ENCODE measurements at regions not wholly inside any gene's neighbourhood (a gene's known extent, or its start where the extent isn't known, plus 50 kb on each side); places are given as distances from the start of the nearest gene placed in this dataset.

- TF ChIP-seq POLR2A (IDR thresholded peaks at IDR 0.05) (no peak), CTCF (IDR thresholded peaks at IDR 0.05) (no peak)
- Histone ChIP-seq H3K27me3 (no peaks in the 10 kb centered on the region), H3K9me3 (no peaks in the 10 kb centered on the region), H3K27ac (no peak overlapping the region), H3K4me3 (replicated peaks in 1 of 3) (no peak overlapping the region), H3K4me1 (no peaks in the 10 kb centered on the region), H3K36me3 (no peaks in the 10 kb centered on the region)
- intact Hi-C loops (cut with DNase I) = no loop called here
- no peak for DNase-seq
- WGBS, 2 donors = 81 to 83% methylated on average over 2 of the region's 2 CpGs
Measured at GRCh38 chr1:188355082-188355481, 1526.3 kb downstream of the PLA2G4A start.

- no peak for TF ChIP-seq CTCF (IDR thresholded peaks at IDR 0.05)
- no peak for TF ChIP-seq POLR2A (IDR thresholded peaks at IDR 0.05)
- DNase-seq = no peak
- 77 to 96% methylated on average over 3 to 5 of the region's 5 CpGs for WGBS, 2 donors
- H3K27ac ChIP-seq = no peak overlapping the region
- H3K4me1 ChIP-seq = no peaks in the 10 kb centered on the region
- H3K27me3 ChIP-seq = no peaks in the 10 kb centered on the region
- intact Hi-C loops (cut with DNase I) = no loop called here
- H3K9me3 ChIP-seq = no peaks in the 10 kb centered on the region
- H3K36me3 ChIP-seq = no peaks in the 10 kb centered on the region
- no peak overlapping the region for H3K4me3 ChIP-seq (replicated peaks in 1 of 3)
Measured at GRCh38 chr1:188355847-188356246, 1527.1 kb downstream of the PLA2G4A start.

GRCh38 chr1:188359315-188359714 lies 1530.6 kb downstream of the PLA2G4A start:
- intact Hi-C loops (cut with DNase I) = no loop called here
- 76 to 88% methylated on average over 4 of the region's 4 CpGs for WGBS, 2 donors
- no peaks in the 10 kb centered on the region for H3K36me3 ChIP-seq

GRCh38 chr1:188363943-188364342 lies 1535.2 kb downstream of the PLA2G4A start:
- H3K36me3 ChIP-seq = no peaks in the 10 kb centered on the region
- H3K27me3 ChIP-seq = no peaks in the 10 kb centered on the region
- intact Hi-C loops (cut with DNase I) = no loop called here
- TF ChIP-seq CTCF (IDR thresholded peaks at IDR 0.05) = no peak
- no peak for TF ChIP-seq POLR2A (IDR thresholded peaks at IDR 0.05)
- H3K9me3 ChIP-seq = no peaks in the 10 kb centered on the region
- H3K4me1 ChIP-seq = no peaks in the 10 kb centered on the region
- H3K4me3 ChIP-seq (replicated peaks in 1 of 3) = no peak overlapping the region
- WGBS, 2 donors = 85 to 95% methylated on average over 4 of the region's 4 CpGs
- DNase-seq = no peak
- H3K27ac ChIP-seq = no peak overlapping the region

More at GRCh38 chr1:188359315-188359714, 1530.6 kb downstream of the PLA2G4A start:
- no peak overlapping the region for H3K4me3 ChIP-seq (replicated peaks in 1 of 3)
- H3K27ac ChIP-seq = no peak overlapping the region
- no peak for DNase-seq
- no peaks in the 10 kb centered on the region for H3K9me3 ChIP-seq
- H3K4me1 ChIP-seq = no peaks in the 10 kb centered on the region
- no peaks in the 10 kb centered on the region for H3K27me3 ChIP-seq
- no peak for TF ChIP-seq CTCF (IDR thresholded peaks at IDR 0.05)
- TF ChIP-seq POLR2A (IDR thresholded peaks at IDR 0.05) = no peak

- TF ChIP-seq POLR2A (IDR thresholded peaks at IDR 0.05) (no peak), CTCF (IDR thresholded peaks at IDR 0.05) (no peak)
- H3K36me3 ChIP-seq = no peaks in the 10 kb centered on the region
- no peaks in the 10 kb centered on the region for H3K9me3 ChIP-seq
- intact Hi-C loops (cut with DNase I) = no loop called here
- H3K4me1 ChIP-seq = no peaks in the 10 kb centered on the region
- DNase-seq = no peak
- no peak overlapping the region for H3K27ac ChIP-seq
- 90 to 94% methylated on average over 3 of the region's 3 CpGs for WGBS, 2 donors
- H3K4me3 ChIP-seq (replicated peaks in 1 of 3) = no peak overlapping the region
- no peaks in the 10 kb centered on the region for H3K27me3 ChIP-seq
Measured at GRCh38 chr1:188364927-188365449, 1536.2 kb downstream of the PLA2G4A start.
